ENCODE measurements at regions not wholly inside any gene's neighbourhood (a gene's known extent, or its start where the extent isn't known, plus 50 kb on each side); places are given as distances from the start of the nearest gene placed in this dataset.

GRCh38 chr7:3229904-3230470 lies 71.1 kb upstream of the SDK1 start:
- DNase-seq (ENCODE audit: low read depth in 3 of 3, low spot score in 1 of 3), result no peak

DNA sequence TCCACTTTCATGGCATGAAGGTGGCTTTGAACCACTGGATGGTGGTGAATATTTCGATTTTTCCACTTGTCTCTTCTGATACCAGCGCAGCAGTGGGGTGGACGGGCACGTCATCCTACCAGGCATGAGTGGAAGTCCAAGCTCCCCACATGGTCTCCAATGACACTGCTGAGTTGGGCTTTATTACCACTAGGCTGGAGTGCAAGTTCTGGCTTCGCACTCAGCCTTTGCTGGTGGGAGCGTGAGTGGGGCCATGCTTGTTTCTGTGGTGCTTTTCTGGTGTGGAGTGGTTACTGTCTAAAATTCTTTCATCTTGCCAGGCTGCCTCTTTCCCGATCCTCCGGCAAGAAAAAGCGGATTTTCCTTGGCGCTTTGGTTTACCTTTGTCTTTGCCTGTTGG lies 70.1 kb upstream of the SDK1 start:
- no peak for DNase-seq (ENCODE audit: low read depth in 3 of 3, low spot score in 1 of 3)

GRCh38 chr7:3232228-3232627 lies 68.8 kb upstream of the SDK1 start:
- DNase-seq (ENCODE audit: low read depth in 3 of 3, low spot score in 1 of 3), result no peak

DNA sequence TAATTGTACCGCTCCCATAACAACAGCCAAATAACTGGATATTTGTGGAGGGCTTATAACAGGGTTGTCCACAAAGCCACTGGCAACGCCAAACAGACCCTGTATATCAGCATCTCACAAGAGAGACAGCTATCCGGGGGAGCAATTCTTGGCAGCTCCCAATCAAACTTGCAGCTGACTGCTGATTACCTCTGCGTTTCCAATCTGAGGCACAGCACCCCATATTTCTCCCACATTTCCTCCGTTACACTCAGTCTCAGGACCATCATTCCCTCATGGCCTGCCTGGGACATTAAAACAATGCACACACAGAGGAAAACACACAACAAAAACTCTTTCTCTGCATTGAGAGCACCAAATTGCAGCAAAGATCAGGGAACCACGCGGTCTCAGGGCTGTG lies 67.8 kb upstream of the SDK1 start:
- no peak for DNase-seq (ENCODE audit: low read depth in 3 of 3, low spot score in 1 of 3)

- DNase-seq (ENCODE audit: low read depth in 3 of 3, low spot score in 1 of 3), result no peak
Measured at GRCh38 chr7:3234051-3234450, 67.0 kb upstream of the SDK1 start.

DNA sequence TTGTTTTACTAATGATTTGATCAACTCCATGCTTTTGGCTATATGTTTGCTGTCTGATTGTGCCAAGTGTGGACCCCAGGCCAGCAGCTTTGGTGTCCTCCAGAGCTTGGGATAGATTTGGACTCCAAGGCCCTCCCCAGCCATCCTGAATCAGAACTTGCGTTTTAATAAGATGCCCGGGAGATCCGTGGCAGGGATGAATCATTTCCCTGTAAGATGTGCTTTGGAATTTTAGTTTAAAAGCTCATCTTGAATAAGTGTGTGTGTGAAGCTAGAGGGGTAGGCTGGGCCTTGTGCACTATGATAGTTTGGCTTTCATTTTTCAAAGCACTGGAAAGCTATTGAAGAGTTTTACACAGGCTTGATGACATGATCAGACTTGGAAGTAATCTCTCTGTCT lies 66.2 kb upstream of the SDK1 start:
- no peak for DNase-seq (ENCODE audit: low read depth in 3 of 3, low spot score in 1 of 3)

DNA sequence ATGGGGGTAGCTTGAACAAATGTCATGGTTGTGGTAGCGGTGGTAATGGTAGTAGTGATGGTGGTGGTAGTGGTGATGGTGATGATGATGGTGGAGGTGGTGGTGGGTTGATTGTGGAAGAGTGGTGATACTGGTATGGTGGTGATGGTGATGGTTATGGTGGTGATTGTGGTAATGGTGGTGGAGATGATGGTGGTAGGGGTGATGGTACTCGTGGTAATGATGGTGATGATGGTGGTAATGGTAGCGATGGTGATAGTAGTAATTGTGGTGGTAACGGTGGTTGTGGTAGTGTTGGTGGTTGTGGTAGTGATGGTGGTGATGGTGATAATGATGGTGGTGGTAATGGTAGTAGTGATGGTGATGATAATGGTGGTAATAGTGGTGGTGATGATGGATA lies 65.7 kb upstream of the SDK1 start:
- no peak for DNase-seq (ENCODE audit: low read depth in 3 of 3, low spot score in 1 of 3)

DNA sequence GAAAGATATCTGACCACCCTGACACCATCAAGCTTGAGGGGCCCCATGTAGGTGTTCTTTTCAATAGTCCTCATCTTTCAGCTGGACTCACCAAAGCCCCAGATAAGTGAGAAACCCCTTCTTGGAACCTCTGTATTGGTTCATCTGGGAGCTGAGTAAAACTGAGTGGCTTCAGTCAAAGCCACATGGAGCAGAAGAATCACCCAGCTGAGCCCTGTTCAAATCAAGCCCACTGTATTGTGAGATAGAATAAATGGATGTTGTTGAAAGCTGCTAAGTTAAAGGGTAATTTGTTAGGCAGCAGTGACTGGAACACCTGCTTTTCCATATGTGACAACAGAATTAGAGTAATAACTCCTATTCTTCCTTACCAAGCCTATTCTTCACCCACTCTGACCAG lies 64.8 kb upstream of the SDK1 start:
- DNase-seq (ENCODE audit: low read depth in 3 of 3, low spot score in 1 of 3), result no peak

GRCh38 chr7:3238525-3239210 lies 62.4 kb upstream of the SDK1 start:
- no peak for DNase-seq (ENCODE audit: low read depth in 3 of 3, low spot score in 1 of 3)

DNA sequence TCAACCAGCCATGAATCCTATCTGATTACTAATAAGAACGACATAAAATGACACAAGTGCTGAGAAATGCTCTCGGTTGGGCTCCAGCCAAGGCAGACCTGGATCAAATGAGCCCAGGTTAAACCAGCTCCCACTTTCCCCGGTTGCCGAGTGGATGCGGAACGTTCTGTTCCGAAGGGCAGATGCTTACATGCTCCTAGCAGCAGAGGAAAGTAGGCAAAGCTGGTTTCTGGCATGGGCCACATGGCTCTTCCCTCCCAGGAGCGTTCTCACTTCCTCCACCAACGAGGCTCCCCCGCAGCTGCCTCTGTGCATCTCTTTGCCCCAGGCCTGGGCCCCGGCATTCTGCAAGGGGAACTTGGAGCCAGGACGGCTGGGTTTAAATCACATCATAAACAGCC lies 61.8 kb upstream of the SDK1 start:
- no peak for DNase-seq (ENCODE audit: low read depth in 3 of 3, low spot score in 1 of 3)

DNA sequence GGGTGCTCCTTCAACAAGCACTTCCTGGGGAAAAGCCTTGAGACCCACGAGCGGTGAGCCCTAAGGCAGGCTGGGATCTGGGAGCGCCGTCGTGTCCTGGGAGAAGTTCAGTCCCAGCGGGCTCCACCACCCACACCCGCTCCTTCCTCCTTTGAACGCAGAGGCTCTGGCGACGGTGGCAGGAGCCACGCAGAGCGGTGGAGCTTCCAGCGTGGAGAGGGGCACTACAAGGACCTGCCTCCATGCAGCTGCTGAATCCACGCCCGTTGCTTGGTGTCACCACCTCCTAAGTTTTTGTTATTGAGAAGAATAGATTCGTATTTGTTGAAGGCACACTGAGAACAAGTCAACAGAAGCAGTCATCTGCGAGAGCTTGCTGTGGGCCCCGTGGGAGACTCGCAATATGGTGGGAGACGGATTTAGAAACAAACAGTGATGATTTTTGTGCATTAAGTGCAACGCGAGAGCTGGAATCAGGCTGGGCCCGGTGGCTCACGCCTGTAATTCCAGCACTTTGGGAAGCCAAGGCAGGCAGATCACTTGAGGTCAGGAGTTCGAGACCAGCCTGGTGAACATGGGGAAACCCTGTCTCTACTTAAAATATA lies 60.1 kb upstream of the SDK1 start:
- no peak for DNase-seq (ENCODE audit: low read depth in 3 of 3, low spot score in 1 of 3)

DNA sequence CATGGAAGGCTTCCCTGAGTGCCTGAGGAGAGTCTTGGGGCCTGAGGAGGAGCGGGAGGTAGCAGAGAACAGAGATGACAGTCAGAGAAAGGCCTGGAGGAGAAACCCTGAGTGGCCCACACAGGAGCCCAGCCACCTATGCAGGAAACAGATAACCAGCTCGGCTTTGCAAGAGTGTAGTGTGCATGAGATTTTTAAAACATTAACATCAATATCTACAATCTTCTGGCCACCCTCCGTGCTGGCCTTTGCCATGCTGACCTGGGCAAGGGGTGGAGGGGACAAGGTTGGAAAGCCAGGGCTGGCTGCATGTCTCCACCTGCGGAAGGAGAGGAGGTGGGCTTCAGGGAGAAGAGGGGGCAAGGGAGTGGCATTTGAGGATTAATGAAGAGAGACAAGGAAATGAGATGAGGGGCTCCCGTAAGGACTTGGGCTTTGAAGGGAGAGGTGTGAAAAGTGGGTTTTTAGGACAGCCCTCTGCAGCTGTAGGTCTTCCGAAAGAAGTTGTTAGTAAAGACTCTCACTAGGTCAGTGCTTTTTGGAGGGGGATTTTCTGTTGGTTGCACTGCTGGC lies 59.3 kb upstream of the SDK1 start:
- no peak for DNase-seq (ENCODE audit: low read depth in 3 of 3, low spot score in 1 of 3)

GRCh38 chr7:3242398-3242972 lies 58.6 kb upstream of the SDK1 start:
- no peak for DNase-seq (ENCODE audit: low read depth in 3 of 3, low spot score in 1 of 3)

GRCh38 chr7:3243256-3243655 lies 57.8 kb upstream of the SDK1 start:
- no peak for DNase-seq (ENCODE audit: low read depth in 3 of 3, low spot score in 1 of 3)

GRCh38 chr7:3243680-3244079 lies 57.4 kb upstream of the SDK1 start:
- no peak for DNase-seq (ENCODE audit: low read depth in 3 of 3, low spot score in 1 of 3)

DNA sequence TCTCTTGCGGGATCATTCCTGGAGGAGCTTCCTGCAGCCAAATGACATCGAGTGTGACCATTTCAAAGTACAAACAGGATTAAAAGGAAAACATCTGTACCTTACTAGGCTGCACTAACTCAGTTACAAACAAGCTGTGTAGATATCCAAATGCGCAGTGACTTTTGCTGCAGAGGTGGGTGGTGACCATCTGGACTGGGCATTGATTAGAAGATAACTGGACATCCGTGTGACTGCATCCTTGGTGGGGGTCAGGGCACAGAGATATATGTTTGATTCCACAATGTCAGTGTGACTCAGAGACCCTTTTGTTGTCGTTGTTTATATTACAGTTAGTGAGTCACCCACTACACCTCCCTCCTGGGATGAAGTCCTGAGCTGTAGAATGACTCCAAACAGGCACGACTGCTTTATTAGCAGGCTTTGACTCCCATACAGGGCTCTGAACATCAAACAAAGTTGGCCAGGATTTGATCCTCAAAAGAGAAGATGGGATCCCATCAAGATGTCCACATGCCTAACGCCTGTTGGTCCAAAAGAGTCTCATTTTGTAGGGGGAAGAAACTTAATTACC lies 56.7 kb upstream of the SDK1 start:
- DNase-seq (ENCODE audit: low read depth in 3 of 3, low spot score in 1 of 3), result no peak

GRCh38 chr7:3245077-3245476 lies 56.0 kb upstream of the SDK1 start:
- DNase-seq (ENCODE audit: low read depth in 3 of 3, low spot score in 1 of 3), result no peak

DNA sequence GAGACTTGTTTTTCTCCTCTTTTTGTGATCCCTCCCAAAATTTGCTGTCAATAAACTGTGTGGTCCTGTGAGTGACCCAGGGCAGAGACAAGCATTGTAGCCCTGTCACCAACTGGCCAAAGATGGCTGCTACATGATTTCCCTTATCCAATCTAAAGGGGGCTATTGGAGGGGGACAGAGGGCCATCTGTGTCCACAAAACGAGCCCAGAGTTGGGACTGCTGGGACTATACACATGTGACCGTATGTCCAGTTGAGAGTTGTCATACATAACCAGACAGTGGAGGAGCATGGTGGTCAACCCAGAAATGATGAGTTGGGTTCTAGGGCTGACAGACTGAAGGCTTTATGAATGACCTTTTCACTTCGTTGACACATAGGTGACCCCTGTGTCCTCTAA lies 55.3 kb upstream of the SDK1 start:
- DNase-seq (ENCODE audit: low read depth in 3 of 3, low spot score in 1 of 3), result no peak

- DNase-seq (ENCODE audit: low read depth in 3 of 3, low spot score in 1 of 3), result no peak
Measured at GRCh38 chr7:3246127-3246526, 54.9 kb upstream of the SDK1 start.

DNA sequence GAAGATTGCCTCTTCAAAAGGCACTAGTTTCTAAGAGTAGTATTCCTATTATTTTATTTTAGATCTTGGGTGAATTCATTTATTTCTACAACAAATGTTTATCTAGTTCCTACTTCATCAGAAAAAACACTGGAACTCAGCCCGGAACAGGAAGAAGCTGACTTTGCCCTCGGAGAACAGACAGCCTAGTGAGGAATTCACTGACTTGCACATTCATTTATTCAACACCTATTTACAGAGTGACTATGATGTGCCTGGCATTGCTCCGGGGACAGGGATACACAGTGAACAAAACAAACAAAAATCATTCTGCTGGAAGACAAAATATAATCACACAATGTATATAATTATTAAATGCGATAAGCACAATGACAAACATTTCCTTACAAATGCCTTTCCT lies 54.4 kb upstream of the SDK1 start:
- DNase-seq (ENCODE audit: low read depth in 3 of 3, low spot score in 1 of 3), result no peak

DNA sequence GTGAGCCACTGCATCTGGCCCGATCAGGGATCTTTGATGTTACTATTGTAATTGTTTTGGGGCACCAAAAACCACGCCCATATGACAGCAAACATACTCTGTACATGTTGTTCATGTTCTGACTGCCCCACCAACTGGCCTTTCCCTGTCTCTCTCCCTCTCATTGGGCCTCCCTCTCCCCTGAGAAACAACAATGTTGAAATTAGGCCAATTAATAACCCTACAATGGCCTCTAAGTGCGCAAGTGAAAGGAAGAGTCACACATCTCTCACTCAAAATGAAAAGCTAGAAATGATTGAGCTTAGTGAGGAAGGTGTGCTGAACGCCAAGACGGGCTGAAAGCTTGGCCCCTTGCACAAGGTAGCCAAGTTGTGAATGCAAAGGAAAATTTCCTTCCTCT lies 50.3 kb upstream of the SDK1 start:
- no peak for DNase-seq (ENCODE audit: low read depth in 3 of 3, low spot score in 1 of 3)

Measured in stimulated activated CD4-positive, alpha-beta T cell treated with anti-CD3 and anti-CD28 coated beads, TNF-alpha, amount 100 ng/mL, for 1 hour (primary cell).